ENCODE measurements at regions not wholly inside any gene's neighbourhood (a gene's known extent, or its start where the extent isn't known, plus 50 kb on each side); places are given as distances from the start of the nearest gene placed in this dataset.

DNA sequence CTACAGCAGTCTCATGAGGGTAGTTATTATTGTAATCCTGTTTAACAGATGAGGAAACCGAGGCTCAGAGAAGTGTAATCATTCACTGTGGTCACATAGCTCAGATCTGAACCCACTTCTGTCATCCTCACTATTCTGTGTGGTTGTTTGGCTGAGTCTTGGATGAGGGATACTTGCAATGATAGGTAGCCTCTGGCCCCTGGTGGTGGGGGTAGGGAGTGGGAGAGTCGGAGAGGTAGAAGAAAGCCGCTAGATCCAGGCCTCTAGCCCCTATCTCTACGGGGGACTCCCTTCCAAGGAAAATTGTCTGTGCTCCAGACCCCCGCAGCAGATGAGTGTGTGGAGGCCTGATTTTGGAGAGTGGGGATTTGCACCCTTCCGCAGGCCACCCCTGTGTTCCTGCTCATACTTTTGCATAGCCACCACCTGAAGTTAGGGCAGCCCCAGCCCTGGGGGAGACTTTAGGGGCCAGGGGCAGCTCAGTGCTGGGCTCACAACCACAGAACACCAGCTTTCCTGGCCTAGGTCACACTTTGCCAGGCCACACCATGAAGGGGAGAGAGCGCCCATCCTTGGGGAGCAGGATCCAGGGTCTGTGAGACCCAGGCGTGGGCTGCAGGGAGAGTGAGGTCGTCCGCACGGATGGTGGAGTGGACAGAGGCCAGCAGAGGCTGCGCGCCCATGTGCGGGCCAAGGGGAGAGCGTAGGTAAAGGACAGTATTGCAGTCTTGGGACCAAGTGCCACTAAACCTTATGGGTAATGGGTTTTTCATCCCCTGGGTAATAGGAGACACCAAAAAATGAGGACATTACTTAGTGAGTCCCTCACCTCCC, 148.2 kb downstream of the GLI2 start:
- DNase-seq (ENCODE audit: low spot score): no peak

DNA sequence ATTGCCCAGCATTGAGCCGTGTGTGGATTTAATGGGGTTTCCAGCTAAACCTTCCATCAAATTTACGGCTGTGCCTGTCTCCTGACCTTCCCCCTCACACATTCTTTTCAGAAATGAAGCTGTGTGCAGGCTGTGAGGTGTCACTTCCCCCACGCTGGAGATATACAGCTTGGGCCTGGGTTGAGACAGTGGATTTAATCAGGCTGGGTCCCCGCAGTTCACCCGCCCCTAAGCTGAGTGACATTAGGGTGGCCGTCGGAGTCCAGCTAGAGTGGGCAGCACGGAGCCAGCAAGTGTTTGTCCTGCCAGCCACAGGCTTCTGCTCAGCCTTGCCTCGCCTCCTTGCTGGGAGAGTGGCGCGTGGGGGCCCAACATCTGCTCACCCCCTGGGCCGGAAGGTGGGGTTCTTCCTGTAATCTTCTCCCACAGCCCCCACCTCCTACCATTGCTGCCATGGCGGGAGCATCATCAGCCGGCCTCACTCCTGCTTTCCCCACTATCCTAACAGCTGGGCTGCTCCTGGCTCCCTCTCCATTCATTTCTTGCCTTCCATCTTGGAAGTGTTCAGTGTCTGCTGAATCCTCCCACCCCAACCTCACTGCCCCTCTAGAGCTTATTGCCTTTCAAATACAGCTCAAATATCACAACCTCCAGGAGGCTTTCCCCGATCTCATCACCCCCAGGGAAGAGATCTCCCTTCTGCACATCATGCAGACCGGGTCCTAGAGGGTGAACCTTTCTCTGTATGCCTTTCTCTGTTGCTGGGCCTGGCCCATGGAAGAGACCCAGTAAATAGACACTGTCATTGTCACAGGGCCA, 149.0 kb downstream of the GLI2 start:
- DNase-seq (ENCODE audit: low spot score): no peak

DNA sequence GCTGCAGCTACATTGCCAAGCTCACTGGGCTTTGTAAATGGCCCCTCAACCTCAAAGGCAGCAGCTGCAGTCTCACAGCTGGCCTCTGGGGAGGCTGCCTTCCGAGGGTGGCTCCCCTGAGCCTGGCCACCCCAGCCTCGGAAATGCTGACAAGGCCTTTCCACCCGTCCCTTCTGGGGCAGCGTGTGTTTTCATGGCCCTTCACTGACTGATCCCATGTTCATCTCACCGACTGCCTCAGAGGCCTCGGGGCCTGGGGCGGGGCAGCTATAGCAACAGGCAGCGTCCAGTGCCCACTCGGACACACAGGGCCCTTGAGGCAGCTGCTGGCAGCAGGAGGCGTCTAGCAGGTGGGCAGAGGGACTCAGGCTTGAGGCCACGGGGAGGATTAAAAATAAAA, 149.7 kb downstream of the GLI2 start:
- no peak for DNase-seq (ENCODE audit: low spot score)

DNA sequence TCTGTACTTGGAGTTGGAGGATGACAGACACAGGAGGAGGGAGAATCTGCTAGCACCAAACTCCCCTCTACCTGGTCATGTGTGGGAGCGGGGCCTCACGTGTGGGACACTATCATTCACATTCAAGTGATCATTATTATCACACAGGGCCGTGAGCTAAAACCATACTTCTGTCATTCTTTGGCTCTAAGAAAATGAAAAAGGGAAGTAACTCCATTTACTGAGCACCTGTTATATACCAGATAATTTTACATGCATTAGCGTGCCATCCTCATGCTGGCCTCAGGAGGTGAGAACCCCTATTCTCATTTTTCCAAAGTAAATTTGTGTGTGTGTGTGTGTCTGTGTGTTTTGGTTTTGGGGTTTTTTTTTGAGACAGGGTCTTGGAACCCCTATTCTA, 150.1 kb downstream of the GLI2 start:
- DNase-seq (ENCODE audit: low spot score): no peak

DNA sequence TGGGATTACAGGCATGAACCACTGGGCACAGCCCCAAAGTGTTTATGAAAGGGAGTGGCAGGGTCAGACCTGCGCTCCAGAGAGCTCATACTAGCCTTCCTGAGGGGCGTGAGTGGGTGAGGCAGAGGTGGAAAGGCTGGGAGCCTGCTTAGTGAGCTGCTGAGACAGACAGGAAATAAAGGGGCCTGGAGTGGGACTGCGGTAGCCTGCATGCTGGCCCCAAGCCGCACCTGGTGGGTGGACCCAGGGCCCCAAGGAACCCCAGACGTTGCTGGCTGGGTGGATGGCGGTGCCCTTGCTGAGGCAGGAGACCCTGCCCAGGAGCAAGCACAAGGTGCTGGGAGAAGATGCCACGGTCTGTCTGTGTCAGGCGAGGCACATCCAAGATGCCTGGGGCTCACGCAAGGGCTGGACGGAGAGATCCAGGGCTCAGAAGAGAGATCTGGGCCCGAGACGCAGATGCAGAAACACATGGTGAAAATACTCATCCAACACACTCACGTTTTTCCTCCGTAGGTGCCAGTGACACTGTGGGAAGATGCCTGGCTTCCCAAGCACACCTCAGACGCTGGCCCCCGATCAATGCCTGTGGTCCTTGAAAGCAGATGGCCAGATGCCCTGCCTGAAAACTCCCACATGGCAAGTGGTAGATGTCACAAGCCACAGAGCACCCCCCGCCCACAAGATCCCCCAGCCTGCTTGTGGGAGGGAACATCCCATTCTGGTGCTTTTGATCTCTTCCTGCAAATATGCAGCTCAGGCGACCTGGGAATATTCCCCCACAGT, 151.1 kb downstream of the GLI2 start:
- no peak for DNase-seq (ENCODE audit: low spot score)

DNA sequence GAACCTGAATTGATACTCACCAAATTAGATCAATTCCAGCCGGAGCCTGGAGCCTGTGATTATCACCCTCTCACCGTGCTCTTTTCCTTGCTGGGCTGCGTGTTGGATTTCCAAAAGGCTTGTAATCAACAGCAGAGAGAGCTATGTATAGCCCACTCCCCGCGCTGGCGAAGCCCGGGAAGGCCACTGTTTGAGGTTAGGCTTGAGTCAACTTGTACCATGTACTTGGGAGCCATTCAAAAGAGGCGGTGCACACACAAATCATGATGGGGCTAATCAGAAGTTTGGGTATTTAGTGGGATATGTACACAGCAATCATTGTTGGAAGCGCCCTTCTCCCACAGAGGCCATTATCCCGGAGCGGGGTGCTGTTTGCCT, 151.6 kb downstream of the GLI2 start:
- no peak for DNase-seq (ENCODE audit: low spot score)

DNA sequence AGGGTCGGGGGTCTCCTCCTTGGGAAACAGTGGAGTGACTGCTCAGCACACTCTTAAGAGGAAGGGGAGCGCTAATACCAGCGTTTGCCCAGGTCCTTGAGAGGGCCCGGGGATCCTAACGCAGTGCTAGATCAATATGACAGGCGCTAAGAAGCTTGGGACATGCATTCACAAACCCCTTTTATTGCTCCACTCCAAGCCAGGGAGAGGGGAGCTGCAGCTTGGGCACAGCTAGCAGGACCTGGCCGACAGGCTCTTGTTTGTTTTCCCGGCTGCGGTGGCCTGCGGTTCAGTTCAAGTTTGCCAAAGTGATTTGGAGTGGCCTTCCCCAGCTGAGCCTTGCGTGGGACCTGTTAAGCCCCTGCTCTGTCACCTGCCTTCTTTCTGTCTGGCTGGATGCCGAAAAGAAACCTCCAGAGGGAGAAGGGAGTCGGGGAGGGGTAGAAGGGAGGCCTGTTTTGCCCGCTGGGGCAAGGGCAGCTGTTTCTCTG, 152.1 kb downstream of the GLI2 start:
- DNase-seq (ENCODE audit: low spot score): no peak

DNA sequence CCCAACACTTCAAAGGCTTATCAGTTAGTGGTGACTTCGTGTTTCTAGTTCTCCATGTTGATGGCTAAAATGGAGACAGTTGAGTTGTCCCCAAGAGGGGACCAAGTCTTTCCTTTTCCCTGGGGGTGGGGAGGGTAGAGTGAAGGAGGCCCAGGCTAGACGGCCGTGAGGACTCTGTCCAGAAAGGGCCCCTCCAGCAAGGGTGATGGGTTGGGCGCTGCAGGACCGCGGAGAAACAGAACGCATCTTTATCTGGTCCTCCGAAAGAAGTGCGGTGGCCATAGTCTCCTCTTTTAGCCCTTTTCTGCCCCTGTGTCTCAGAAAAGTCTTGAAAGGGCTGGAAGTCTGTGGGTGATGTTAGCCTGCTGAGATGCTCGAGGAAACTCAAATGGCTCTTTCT, 153.2 kb downstream of the GLI2 start:
- no peak for DNase-seq (ENCODE audit: low spot score)

DNA sequence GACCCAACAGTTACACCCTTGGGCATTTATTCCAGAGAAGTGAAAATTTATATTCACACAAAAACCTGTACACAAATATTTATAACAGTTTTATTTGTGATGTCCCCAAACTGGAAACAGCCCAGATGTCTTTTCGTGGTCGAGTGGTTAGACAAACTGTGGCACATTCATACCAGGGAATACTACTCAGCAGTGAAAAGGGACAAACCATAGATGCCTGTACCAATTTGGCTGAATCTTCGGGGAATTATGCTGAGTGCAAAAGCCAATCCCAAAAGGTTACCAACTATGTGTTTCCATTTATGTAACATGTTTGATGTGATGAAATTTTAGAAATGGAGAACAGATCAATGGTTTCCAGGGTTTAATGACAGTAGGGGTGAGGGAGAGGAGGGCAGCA, 154.3 kb downstream of the GLI2 start:
- DNase-seq (ENCODE audit: low spot score): no peak

DNA sequence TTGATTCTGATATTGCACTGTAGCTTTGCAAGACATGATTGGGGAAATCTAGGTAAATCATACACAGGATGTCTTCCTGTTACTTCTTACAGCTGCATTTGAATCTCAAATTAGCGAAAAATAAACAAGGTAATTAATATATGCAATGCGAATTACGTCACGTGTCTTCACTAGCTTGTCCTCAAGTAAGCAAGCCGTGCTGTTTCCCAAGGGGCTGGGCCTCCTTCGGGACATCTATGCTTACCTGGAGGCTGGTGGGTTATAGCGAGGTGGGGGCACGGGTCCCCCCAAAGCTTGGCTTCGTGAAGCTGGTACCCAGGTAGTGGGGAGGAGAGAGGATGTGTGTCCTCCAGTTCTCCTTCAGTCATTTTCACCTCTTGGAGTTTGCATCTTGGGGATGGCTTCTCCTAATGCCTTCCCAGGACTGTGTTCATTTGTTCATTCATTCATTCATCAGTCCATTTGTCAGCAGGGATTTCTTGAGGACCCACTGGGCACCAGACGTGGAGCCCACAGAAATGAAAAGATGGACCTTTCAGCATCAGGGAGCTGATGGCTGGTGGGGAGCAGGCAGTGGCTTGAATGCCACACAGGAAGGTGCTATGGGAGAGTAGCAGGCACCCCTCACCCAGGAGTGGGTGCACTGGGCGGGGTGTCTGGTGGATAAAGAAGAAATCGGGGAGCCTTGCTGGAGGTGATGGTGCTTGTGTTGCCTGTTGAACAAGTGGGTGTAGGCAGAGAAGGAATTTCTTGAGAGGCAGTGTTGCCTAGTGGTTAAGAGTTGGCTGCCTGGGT, 155.1 kb downstream of the GLI2 start:
- no peak for DNase-seq (ENCODE audit: low spot score)

DNA sequence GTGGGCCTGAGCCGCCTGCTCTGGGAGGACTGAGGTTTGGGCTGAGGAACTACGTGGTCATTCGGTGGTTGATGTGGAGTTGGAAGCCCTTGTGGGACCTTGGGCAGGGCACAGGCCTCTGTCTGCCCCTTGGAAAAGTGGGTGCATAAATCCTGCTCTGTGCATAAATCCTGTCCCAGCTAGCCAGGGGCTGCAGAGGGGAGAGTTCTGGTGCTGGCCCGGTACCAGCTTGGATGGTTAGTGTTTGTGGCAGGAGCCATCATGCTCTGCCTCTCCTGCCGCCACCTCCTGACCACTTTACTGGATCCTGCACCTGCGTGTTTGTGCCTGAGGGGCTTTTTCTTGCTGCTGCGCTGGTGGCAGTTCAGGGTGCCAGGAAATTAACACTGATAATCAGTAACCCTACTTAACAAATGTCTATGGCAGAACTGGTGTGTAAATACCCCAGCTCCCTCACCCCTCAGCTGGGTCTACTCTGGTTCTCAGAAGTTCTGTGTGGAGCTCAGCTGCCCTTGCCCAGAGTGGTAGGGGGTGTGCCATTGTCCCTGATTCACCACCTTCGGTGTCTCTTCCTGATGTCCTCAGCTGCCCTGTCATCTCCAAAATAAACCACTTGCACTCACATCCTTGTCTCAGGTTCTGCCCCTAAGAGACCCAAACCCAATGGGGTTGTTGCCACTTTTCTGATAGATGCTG, 156.8 kb downstream of the GLI2 start:
- DNase-seq (ENCODE audit: low spot score): no peak

DNA sequence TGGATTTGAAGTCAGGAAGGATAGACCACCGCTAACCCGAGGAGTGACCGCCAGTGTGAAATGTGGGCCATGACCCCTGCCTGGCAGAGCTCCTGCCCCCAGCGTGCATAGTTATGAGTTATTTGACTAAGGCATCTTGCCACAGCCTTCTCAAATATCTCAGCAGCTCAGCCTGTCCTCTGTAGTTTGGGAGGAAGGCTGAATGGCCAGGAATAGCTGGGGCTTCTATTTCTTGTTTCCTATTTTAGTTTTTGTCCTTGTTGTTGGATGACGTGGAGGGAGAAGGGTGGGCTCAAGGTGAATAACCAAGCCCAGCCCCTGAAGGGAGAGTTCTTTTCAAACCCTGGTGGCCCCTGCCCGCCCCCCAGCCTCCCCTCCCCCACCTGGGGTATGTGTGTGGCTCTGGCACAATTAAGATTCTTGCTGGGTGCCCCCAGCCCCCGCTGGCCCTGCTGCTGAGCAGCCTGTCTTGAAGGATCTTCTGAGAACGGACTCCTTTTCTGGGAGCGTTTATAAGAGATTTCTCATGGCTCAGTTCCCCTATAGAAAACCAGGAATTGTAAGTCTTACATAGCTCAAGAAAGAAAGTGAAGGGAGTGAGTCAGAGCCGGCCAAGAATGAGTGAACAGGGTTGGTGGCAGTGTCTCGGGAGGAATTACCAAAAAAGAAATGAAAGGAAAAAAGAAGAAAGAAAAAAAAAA, 157.4 kb downstream of the GLI2 start:
- DNase-seq (ENCODE audit: low spot score): no peak

DNA sequence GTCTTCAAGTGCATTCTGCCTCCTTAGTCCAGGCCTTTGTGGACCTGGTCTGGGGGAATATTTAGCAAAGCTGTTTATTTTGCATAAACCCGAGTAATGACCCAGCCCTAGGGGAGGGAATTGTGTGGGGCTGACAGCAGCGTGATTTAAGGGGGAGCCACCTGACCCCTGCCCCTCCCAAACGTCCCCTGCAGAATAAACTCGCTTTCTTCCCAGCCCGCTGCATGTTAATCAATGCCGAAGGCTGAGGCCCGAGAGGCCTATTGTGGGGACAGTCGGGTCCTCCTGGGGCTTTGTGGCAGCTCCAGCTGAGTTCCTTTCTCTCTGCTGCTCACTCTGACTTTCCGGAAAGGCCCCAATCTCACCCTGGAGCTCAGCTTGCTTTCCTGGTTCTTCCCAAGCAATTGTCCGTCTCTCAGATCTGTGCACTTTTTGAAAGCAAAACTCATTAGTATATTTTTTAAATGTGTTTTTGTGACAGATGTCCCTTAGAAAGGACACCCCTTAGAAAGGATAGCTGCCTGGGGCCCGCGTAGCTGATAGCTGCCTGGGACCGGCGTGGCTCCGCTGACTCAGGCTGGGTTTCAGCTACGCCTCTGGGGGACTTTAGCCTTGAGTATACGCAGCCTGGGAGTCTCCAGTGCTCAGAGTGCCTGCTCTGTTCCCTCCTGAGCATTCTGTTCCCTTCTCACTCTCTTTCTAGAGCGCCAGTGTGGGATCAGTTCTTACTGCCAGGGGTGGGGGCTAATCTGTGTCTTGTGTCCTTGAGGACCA, 158.3 kb downstream of the GLI2 start:
- DNase-seq (ENCODE audit: low spot score): no peak

DNA sequence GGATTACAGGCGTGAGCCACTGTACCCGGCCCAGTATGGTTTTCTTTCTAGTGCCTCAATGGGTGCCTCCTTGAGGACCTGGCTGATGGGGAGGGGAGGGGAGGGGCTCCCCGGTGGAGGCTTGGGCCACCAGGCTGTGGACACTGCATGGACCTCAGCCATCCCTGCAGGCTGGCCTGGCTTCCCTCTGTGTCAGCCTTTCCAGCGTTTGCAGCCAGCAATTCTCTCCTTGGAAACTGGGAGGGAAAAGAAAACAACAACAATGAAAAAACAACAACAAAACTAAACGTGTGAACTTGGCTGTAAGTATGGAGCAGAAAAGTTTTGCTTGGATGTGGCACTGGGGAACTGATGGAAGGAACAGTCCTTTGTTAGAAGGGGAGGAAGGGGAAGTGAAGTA, 159.3 kb downstream of the GLI2 start:
- no peak for DNase-seq (ENCODE audit: low spot score)

DNA sequence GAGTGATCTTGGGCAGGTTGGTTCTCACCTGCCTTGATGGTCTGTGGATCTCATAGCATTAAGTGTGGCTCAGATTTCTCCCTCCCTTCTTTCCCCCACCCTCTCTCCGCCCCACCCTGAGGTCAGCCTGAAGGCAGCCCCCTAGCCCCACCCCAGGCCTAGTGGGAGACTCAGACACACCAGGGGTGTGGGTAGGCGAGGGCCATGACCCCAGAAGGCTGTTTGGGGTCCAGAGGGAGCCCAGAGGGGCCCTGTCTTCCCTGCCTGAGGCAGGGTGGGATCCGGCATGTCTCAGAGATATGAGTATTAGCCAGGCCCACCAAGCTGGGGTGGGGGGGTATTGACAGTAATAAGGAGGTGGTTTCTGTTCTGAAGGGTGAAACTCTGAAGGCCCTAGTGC, 160.5 kb downstream of the GLI2 start:
- DNase-seq (ENCODE audit: low spot score): no peak

DNA sequence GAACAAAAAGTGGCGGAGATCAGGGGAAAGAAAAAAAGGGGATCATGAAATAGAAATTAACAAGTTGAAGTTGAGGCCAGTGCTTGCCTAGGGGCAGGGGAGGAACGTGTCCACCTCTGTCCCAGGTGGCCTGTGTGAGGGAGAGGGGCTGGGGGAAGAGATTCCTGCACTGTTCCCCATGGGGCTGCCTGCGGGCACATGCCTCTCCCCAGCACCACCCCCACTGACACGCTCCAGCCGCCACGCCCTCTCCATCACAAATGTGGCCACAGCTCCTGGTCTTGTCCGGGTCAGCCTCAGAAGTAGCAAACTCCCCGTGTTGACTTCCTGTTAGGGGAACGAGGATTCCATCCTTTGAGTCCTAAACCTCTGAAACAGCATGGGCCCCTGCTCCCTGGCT, 161.2 kb downstream of the GLI2 start:
- no peak for DNase-seq (ENCODE audit: low spot score)

DNA sequence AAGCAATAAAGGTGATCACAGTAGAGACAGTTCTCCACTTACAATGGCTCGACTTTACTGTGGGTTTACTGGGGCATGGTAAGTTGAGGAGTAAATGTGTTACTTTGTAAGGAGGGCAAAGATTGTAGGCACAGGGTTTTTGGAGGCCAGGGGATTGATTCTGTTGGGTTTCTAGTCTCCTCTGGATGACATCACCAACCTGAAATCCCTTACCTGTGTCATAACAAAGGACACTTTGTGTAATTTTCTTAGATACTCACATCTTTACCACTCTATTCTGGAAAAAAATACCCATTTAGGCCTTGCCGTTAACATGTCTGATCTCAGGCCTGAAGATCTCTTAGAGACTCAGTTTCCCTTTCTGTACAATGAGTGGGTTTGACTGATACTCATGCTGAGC, 161.7 kb downstream of the GLI2 start:
- DNase-seq (ENCODE audit: low spot score): no peak

DNA sequence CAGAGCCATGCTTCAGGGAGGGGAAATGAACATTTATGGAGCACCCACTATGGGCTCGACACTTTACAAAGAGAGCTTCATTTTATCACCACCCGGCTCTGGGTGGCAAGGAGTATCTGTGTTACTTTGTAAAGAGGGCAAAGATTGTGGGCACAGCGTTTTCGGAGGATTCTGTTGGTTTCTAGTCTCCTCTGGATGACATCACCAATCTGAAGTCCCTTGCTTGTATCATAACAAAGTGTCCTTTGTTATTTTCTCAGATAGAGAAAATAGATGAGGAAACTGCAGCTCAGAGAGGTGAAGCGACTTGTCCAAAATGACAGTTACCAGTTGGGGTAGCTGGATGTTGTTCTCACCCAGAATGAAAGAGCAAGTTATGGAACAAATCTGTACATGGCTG, 162.8 kb downstream of the GLI2 start:
- DNase-seq (ENCODE audit: low spot score): no peak

DNA sequence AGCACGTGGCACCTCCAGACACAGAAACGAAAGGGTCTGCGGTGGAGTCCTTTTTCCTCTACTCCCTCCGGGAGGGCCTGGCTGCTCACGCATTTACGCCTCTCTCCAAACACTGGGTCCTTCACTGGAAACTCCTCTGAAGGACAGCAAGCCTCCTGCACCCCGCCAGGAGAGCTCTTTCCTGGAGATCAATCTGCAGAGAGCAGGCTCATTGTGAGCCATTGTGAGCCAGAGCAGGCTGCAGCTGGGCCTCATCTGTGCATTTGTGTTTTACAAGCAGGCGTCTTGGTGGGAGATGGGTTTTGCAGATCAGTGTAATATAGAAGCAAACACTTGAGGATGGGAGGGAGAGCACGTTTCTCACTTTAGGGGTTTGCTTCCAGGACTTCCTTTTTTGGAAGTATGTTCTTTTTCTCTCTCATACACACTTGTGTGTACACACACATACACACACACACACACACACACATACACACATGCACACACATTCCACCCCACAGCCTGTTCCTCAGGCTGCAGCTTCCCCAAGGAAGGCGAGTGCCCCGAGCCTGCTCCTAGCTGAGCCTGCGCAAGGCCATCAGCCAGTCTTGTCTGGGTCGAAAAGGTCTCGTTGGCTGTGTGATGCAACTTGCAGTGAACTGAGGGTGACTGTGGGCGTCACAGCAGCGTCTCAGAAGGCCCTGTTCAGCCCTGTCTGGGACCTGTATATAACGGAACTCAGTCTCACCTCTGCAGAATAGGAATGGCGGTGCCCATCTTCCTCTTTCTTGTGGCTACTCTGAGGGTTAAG, 163.5 kb downstream of the GLI2 start:
- DNase-seq (ENCODE audit: low spot score): no peak
